HG03460 (cell line): ENCODE measurements at regions not wholly inside any gene's neighbourhood (a gene's known extent, or its start where the extent isn't known, plus 50 kb on each side); places are given as distances from the start of the nearest gene placed in this dataset.

Experiments
- ATAC-seq: cut with Tn5 transposase; IDR thresholded peaks from one replicate; pipeline ENCODE4 v1.9.1; 2021; ENCODE audit not compliant: unreplicated experiment

GRCh38 chr7:22589641-22590201 lies 89.7 kb upstream of the STEAP1B start:
- ATAC-seq, result no peak

GRCh38 chr7:22588351-22588750 lies 88.4 kb upstream of the STEAP1B start:
- no peak for ATAC-seq

GRCh38 chr7:22587322-22587721 lies 87.3 kb upstream of the STEAP1B start:
- no peak for ATAC-seq

- ATAC-seq, result no peak
Observed at GRCh38 chr7:22586786-22587140, 86.8 kb upstream of the STEAP1B start.

- ATAC-seq, result no peak
Observed at GRCh38 chr7:22586101-22586785, 86.3 kb upstream of the STEAP1B start.

- ATAC-seq, result no peak
Observed at GRCh38 chr7:22584179-22584578, 84.2 kb upstream of the STEAP1B start.

- no peak for ATAC-seq
Observed at GRCh38 chr7:22582863-22583622, 83.1 kb upstream of the STEAP1B start.

GRCh38 chr7:22581099-22581498 lies 81.1 kb upstream of the STEAP1B start:
- ATAC-seq, result no peak

GRCh38 chr7:22579961-22580360 lies 80.0 kb upstream of the STEAP1B start:
- ATAC-seq, result no peak

- ATAC-seq, result no peak
Observed at GRCh38 chr7:22578007-22578733, 78.2 kb upstream of the STEAP1B start.

GRCh38 chr7:22577470-22578001 lies 77.5 kb upstream of the STEAP1B start:
- ATAC-seq, result no peak

GRCh38 chr7:22576612-22577469 lies 76.9 kb upstream of the STEAP1B start:
- no peak for ATAC-seq

GRCh38 chr7:22574754-22575520 lies 74.9 kb upstream of the STEAP1B start:
- ATAC-seq, result no peak

GRCh38 chr7:22572937-22573336 lies 72.9 kb upstream of the STEAP1B start:
- no peak for ATAC-seq

- no peak for ATAC-seq
Observed at GRCh38 chr7:22572292-22572691, 72.3 kb upstream of the STEAP1B start.

- no peak for ATAC-seq
Observed at GRCh38 chr7:22571766-22572165, 71.8 kb upstream of the STEAP1B start.

GRCh38 chr7:22569586-22570321 lies 69.8 kb upstream of the STEAP1B start:
- ATAC-seq, result no peak

- no peak for ATAC-seq
Observed at GRCh38 chr7:22566592-22566991, 66.6 kb upstream of the STEAP1B start.

GRCh38 chr7:22566176-22566575 lies 66.2 kb upstream of the STEAP1B start:
- ATAC-seq, result no peak
